Liver (tissue), 3 donors: ENCODE measurements at regions not wholly inside any gene's neighbourhood (a gene's known extent, or its start where the extent isn't known, plus 50 kb on each side); places are given as distances from the start of the nearest gene placed in this dataset.

ENCODE experiments used
- EGR1 ChIP-seq, 2 donors: IDR thresholded peaks; 2 replicates each; pipeline ENCODE4 v1.6.1; 2016 to 2018; ENCODE audit warnings: antibody characterized with exemption in 2 of 2, low read depth in 2 of 2
- GABPA ChIP-seq, 2 donors: IDR thresholded peaks in 1 of 2; conservative IDR thresholded peaks in 1 of 2; 2 replicates each; pipeline ENCODE4 v1.6.1; 2016; ENCODE audit warnings: antibody characterized with exemption in 2 of 2, mild to moderate bottlenecking in 1 of 2, moderate library complexity in 1 of 2
- HNF4A ChIP-seq, 2 donors: conservative IDR thresholded peaks; 2 replicates each; pipeline ENCODE4 v1.6.1; 2016; ENCODE audit warnings: antibody characterized with exemption in 2 of 2, mild to moderate bottlenecking in 2 of 2
- NR2F2 ChIP-seq: IDR thresholded peaks from 2 replicates; pipeline ENCODE4 v1.6.1; 2016; ENCODE audit warnings: antibody characterized with exemption
- RAD21 ChIP-seq, 2 donors: IDR thresholded peaks; 2 replicates each; pipeline ENCODE4 v1.6.1; 2016; ENCODE audit warnings: antibody characterized with exemption in 2 of 2, mild to moderate bottlenecking in 2 of 2
- RXRA ChIP-seq, 2 donors: IDR thresholded peaks; 2 replicates each; pipeline ENCODE4 v1.6.1; 2017 to 2018; ENCODE audit warnings: antibody characterized with exemption in 2 of 2, mild to moderate bottlenecking in 1 of 2
- SP1 ChIP-seq: IDR thresholded peaks from 2 replicates; pipeline ENCODE4 v1.6.1; 2018; ENCODE audit warnings: antibody characterized with exemption, mild to moderate bottlenecking
- TAF1 ChIP-seq: conservative IDR thresholded peaks from 2 replicates; pipeline ENCODE4 v1.6.1; 2016; ENCODE audit warnings: antibody characterized with exemption, mild to moderate bottlenecking
- YY1 ChIP-seq: IDR thresholded peaks from 2 replicates; pipeline ENCODE4 v1.6.1; 2016; ENCODE audit warnings: antibody characterized with exemption, mild to moderate bottlenecking
- TF ChIP-seq, protein P1 (sequence below): fragments of 150-350 bp; IDR thresholded peaks from 2 replicates; pipeline ENCODE4 v1.5.1; 2017; ENCODE audit warnings: improper control_type of control experiment, low read depth, low read length; ENCODE audit not compliant: missing input control
- TF ChIP-seq, protein P2 (sequence below): IDR thresholded peaks from 2 replicates; pipeline ENCODE4 v1.6.1; 2016; ENCODE audit warnings: antibody characterized with exemption
- TF ChIP-seq, protein P3 (sequence below): IDR thresholded peaks from 2 replicates; pipeline ENCODE4 v1.6.1; 2016; ENCODE audit warnings: antibody characterized with exemption, mild to moderate bottlenecking
- TF ChIP-seq, protein P4 (sequence below): IDR thresholded peaks from 2 replicates; pipeline ENCODE4 v1.6.1; 2016; ENCODE audit warnings: antibody characterized with exemption
- TF ChIP-seq, protein P5 (sequence below): IDR thresholded peaks from 2 replicates; pipeline ENCODE4 v1.6.1; 2016; ENCODE audit warnings: antibody characterized with exemption
- donor health status: healthy.
- donor health status: healthy.

DNA sequence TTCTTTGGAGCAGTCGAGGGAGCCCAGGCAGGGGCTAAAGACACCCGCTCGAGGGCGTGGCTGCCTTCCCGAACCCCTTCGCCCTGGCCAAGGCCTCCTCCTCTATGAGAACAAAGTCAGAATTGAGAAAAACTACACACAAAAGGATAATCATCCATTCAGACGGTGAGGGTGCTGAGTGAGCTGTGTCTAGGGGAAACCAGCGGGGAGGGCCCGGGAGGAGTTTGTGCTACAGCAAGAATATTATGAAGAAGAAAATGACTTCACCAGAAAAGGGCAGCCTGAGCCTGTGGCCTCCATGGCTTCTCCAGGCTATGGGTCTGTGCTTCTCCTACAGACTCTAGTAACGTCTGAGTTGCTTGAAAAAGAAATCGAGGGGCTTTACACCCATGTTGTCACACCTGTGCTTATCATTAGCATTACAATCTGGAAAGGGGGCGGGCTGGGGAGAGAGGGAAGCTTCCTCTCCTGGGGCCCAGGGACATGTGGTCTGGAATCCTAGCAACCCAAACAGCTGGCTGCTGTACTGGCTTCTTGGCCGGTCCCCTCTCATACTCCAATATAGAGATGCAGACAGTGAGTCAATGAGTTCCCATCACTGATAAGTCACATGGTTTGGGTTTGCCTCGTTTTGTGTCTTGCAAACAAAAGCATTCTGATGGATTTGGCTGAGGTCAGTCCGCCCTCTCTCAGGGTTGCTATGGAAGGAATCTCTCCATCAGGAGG is 52.0 kb upstream of the ARL4C start:
- TF ChIP-seq EGR1 (IDR thresholded peaks at IDR 0.05; ENCODE audit: low read depth in 2 of 2): no peak
- no peak for TF ChIP-seq RAD21 (IDR thresholded peaks at IDR 0.05)
- TF ChIP-seq, protein P1, sequence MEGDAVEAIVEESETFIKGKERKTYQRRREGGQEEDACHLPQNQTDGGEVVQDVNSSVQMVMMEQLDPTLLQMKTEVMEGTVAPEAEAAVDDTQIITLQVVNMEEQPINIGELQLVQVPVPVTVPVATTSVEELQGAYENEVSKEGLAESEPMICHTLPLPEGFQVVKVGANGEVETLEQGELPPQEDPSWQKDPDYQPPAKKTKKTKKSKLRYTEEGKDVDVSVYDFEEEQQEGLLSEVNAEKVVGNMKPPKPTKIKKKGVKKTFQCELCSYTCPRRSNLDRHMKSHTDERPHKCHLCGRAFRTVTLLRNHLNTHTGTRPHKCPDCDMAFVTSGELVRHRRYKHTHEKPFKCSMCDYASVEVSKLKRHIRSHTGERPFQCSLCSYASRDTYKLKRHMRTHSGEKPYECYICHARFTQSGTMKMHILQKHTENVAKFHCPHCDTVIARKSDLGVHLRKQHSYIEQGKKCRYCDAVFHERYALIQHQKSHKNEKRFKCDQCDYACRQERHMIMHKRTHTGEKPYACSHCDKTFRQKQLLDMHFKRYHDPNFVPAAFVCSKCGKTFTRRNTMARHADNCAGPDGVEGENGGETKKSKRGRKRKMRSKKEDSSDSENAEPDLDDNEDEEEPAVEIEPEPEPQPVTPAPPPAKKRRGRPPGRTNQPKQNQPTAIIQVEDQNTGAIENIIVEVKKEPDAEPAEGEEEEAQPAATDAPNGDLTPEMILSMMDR: no peak
- TF ChIP-seq, protein P2, sequence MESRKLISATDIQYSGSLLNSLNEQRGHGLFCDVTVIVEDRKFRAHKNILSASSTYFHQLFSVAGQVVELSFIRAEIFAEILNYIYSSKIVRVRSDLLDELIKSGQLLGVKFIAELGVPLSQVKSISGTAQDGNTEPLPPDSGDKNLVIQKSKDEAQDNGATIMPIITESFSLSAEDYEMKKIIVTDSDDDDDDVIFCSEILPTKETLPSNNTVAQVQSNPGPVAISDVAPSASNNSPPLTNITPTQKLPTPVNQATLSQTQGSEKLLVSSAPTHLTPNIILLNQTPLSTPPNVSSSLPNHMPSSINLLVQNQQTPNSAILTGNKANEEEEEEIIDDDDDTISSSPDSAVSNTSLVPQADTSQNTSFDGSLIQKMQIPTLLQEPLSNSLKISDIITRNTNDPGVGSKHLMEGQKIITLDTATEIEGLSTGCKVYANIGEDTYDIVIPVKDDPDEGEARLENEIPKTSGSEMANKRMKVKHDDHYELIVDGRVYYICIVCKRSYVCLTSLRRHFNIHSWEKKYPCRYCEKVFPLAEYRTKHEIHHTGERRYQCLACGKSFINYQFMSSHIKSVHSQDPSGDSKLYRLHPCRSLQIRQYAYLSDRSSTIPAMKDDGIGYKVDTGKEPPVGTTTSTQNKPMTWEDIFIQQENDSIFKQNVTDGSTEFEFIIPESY: no peak
- no peak for TF ChIP-seq TAF1
- TF ChIP-seq, protein P3, sequence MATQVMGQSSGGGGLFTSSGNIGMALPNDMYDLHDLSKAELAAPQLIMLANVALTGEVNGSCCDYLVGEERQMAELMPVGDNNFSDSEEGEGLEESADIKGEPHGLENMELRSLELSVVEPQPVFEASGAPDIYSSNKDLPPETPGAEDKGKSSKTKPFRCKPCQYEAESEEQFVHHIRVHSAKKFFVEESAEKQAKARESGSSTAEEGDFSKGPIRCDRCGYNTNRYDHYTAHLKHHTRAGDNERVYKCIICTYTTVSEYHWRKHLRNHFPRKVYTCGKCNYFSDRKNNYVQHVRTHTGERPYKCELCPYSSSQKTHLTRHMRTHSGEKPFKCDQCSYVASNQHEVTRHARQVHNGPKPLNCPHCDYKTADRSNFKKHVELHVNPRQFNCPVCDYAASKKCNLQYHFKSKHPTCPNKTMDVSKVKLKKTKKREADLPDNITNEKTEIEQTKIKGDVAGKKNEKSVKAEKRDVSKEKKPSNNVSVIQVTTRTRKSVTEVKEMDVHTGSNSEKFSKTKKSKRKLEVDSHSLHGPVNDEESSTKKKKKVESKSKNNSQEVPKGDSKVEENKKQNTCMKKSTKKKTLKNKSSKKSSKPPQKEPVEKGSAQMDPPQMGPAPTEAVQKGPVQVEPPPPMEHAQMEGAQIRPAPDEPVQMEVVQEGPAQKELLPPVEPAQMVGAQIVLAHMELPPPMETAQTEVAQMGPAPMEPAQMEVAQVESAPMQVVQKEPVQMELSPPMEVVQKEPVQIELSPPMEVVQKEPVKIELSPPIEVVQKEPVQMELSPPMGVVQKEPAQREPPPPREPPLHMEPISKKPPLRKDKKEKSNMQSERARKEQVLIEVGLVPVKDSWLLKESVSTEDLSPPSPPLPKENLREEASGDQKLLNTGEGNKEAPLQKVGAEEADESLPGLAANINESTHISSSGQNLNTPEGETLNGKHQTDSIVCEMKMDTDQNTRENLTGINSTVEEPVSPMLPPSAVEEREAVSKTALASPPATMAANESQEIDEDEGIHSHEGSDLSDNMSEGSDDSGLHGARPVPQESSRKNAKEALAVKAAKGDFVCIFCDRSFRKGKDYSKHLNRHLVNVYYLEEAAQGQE: no peak
- TF ChIP-seq RXRA (IDR thresholded peaks at IDR 0.05): no peak
- TF ChIP-seq, protein P4, sequence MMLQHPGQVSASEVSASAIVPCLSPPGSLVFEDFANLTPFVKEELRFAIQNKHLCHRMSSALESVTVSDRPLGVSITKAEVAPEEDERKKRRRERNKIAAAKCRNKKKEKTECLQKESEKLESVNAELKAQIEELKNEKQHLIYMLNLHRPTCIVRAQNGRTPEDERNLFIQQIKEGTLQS: no peak
- TF ChIP-seq SP1: no peak
- no peak for TF ChIP-seq YY1
- no peak for TF ChIP-seq NR2F2
- TF ChIP-seq, protein P5, sequence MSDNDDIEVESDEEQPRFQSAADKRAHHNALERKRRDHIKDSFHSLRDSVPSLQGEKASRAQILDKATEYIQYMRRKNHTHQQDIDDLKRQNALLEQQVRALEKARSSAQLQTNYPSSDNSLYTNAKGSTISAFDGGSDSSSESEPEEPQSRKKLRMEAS: no peak
- no peak for TF ChIP-seq GABPA (IDR thresholded peaks at IDR 0.05 in 1 of 2, conservative IDR thresholded peaks at IDR 0.05 in 1 of 2)
- no peak for TF ChIP-seq HNF4A (conservative IDR thresholded peaks at IDR 0.05)
